Esophagus muscularis mucosa (tissue), 4 donors: ENCODE measurements at regions not wholly inside any gene's neighbourhood (a gene's known extent, or its start where the extent isn't known, plus 50 kb on each side); places are given as distances from the start of the nearest gene placed in this dataset.
A peak's percentile ranks its signal among the peaks of the same experiment; 100 is the strongest.

ENCODE experiments used
- DNase-seq: peaks from one replicate; pipeline ENCODE4 v3.0.0-alpha.2; 2017; ENCODE audit errors: extremely low spot score
- H3K27ac ChIP-seq, 4 donors: fragments of 200-600 bp; sonication (generic); replicated peaks in 1 of 4; 1 replicate in 3 of 4; 2 replicates in 1 of 4; pipeline ENCODE4 v1.5.1; 2016 to 2019; ENCODE audit warnings: mild to moderate bottlenecking in 1 of 4
- H3K27me3 ChIP-seq, 4 donors: fragments of 200-600 bp; sonication (generic); one replicate each; pipeline versions ENCODE4 v1.5.1 to v1.6.0; 2016 to 2019
- H3K36me3 ChIP-seq, 4 donors: fragments of 200-600 bp; sonication (generic); one replicate each; pipeline ENCODE4 v1.5.1; 2016 to 2019
- H3K4me1 ChIP-seq, 4 donors: fragments of 200-600 bp; sonication (generic); one replicate each; pipeline ENCODE4 v1.5.1; 2016 to 2019
- H3K4me3 ChIP-seq, 4 donors: fragments of 200-600 bp; sonication (generic); 1 replicate in 2 of 4; 2 replicates in 2 of 4; pipeline ENCODE4 v1.5.1; 2016 to 2019; ENCODE audit warnings: mild to moderate bottlenecking in 4 of 4, moderate library complexity in 1 of 4
- H3K9me3 ChIP-seq, 4 donors: fragments of 200-600 bp; sonication (generic); 1 replicate in 3 of 4; 2 replicates in 1 of 4; pipeline ENCODE4 v1.5.1; 2016 to 2019
- EP300 ChIP-seq: sonication (generic); formaldehyde crosslinking; IDR thresholded peaks from one replicate; pipeline ENCODE4 v1.6.1; 2017; ENCODE audit warnings: antibody characterized with exemption
- POLR2A ChIP-seq: fragments of 450-650 bp; IDR thresholded peaks from one replicate; pipeline ENCODE4 v1.6.1; 2017; ENCODE audit warnings: antibody characterized with exemption, moderate library complexity, mild to moderate bottlenecking, low read depth
- POLR2AphosphoS5 ChIP-seq, 2 donors: sonication (generic); formaldehyde crosslinking; IDR thresholded peaks; one replicate each; pipeline ENCODE4 v1.6.1; 2017; ENCODE audit warnings: antibody characterized with exemption in 2 of 2
- WGBS: methylation state at CpG from one replicate; pipeline ENCODE4 v1.1.5; 2018; 5-methylcytosine and 5-hydroxymethylcytosine counted together
- intact Hi-C: fragments of 100-400 bp; cut with DNase I; formaldehyde crosslinking; loops from one replicate; pipeline ENCODE4 v1.15.1; 2023
- TF ChIP-seq, protein P1 (sequence below), 3 experiments: fragments of 200-600 bp in 2 of 3; fragments of 450-650 bp in 1 of 3; sonication (generic) in 2 of 3; IDR thresholded peaks; one replicate each; pipeline ENCODE4 v1.5.1; 2017 to 2019; ENCODE audit warnings: antibody characterized with exemption in 3 of 3, mild to moderate bottlenecking in 2 of 3, moderate library complexity in 1 of 3

DNA sequence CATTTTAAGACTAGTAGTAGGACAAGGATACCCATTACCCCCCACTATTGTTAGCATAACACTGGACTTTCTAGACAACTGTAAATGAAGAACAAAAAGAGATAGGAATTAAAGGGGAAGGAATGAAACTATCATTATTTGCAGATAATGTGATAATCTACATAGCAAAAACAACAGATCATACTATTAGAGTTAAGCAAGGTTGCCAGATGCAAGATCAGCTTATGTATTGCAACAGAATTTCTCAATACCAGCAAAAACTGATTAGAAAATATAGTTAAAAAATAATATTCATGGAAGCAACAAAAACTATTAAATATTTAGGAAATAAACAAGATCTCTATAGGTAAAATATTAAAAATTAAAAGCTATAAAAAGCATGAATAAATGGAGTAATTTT, 194.4 kb upstream of the SPRED2 start:
- H3K4me3 ChIP-seq: no peak overlapping the region
- H3K27ac ChIP-seq: no peak overlapping the region
- H3K9me3 ChIP-seq: peaks cover 0 to 7% (median 0%) of the 10 kb centered on the region in 4 donors
- H3K4me1 ChIP-seq: no peaks in the 10 kb centered on the region
- TF ChIP-seq, protein P1, sequence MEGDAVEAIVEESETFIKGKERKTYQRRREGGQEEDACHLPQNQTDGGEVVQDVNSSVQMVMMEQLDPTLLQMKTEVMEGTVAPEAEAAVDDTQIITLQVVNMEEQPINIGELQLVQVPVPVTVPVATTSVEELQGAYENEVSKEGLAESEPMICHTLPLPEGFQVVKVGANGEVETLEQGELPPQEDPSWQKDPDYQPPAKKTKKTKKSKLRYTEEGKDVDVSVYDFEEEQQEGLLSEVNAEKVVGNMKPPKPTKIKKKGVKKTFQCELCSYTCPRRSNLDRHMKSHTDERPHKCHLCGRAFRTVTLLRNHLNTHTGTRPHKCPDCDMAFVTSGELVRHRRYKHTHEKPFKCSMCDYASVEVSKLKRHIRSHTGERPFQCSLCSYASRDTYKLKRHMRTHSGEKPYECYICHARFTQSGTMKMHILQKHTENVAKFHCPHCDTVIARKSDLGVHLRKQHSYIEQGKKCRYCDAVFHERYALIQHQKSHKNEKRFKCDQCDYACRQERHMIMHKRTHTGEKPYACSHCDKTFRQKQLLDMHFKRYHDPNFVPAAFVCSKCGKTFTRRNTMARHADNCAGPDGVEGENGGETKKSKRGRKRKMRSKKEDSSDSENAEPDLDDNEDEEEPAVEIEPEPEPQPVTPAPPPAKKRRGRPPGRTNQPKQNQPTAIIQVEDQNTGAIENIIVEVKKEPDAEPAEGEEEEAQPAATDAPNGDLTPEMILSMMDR (IDR thresholded peaks at IDR 0.05): no peak
- TF ChIP-seq POLR2A: no peak
- no peak for TF ChIP-seq EP300
- TF ChIP-seq POLR2AphosphoS5 (IDR thresholded peaks at IDR 0.05): no peak
- no peak for DNase-seq
- H3K36me3 ChIP-seq: no peaks in the 10 kb centered on the region
- no peaks in the 10 kb centered on the region for H3K27me3 ChIP-seq
- intact Hi-C loops: no loop called here

DNA sequence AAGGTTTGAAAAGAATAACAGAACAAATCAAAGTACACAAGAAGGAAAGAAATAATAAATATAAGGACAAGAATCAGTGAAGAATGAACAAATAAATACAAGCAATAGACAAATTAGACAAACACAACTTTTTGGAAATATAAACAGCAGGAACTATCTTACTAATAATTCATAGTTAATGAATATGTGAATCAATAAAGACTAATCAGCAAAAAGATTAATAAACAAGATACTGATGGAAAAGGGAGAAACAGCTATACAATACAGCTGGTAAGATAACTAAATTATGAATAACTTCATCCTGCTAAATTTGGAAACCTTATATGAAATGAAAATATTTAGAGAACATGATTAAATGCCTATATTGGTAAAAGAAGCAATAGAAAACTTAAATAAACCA, 193.6 kb upstream of the SPRED2 start:
- Histone ChIP-seq H3K36me3 (no peaks in the 10 kb centered on the region), H3K27ac (no peak overlapping the region), H3K4me3 (no peak overlapping the region), H3K9me3 (peaks cover 0 to 7% (median 0%) of the 10 kb centered on the region in 4 donors), H3K27me3 (no peaks in the 10 kb centered on the region), H3K4me1 (no peaks in the 10 kb centered on the region)
- no peak for TF ChIP-seq POLR2AphosphoS5 (IDR thresholded peaks at IDR 0.05)
- TF ChIP-seq, protein P1 (IDR thresholded peaks at IDR 0.05): no peak
- no peak for TF ChIP-seq POLR2A
- no peak for TF ChIP-seq EP300
- intact Hi-C loops: no loop called here
- no peak for DNase-seq

GRCh38 chr2:65622951-65623535, 190.6 kb upstream of the SPRED2 start:
- Histone ChIP-seq H3K27me3 (no peaks in the 10 kb centered on the region), H3K9me3 (peaks cover 0 to 5% (median 0%) of the 10 kb centered on the region in 4 donors), H3K4me1 (no peaks in the 10 kb centered on the region), H3K27ac (no peak overlapping the region), H3K36me3 (no peaks in the 10 kb centered on the region), H3K4me3 (no peak overlapping the region)
- 94% methylated on average over 4 of the region's 4 CpGs for WGBS
- intact Hi-C loops: no loop called here
- TF ChIP-seq POLR2A (no peak), POLR2AphosphoS5 (IDR thresholded peaks at IDR 0.05) (no peak), EP300 (no peak)
- TF ChIP-seq, protein P1 (IDR thresholded peaks at IDR 0.05): no peak
- peak; percentile 53 for DNase-seq

DNA sequence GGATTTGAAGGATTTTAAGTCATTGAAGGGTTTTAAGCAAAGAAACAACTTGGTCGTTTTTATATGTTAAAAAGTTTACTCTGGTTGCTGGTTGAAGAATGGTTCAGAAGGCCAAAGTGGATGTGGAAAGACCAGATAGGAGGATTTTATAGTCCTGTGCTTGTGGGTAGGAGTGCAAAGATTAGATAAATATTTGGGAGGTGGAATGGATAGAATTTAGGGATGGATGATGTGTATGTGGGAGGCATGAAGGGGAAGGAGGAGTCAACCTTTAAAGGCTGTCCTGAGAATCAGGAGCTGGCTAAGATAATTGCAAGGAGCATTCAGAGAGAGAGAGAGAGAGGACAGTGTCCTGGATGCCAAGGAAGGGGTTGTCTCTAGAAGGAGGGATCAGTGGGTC, 190.1 kb upstream of the SPRED2 start:
- H3K27ac ChIP-seq: no peak overlapping the region

GRCh38 chr2:65620524-65620923, 188.1 kb upstream of the SPRED2 start:
- Histone ChIP-seq H3K4me1 (no peaks in the 10 kb centered on the region), H3K36me3 (no peaks in the 10 kb centered on the region), H3K27ac (no peak overlapping the region), H3K27me3 (no peaks in the 10 kb centered on the region), H3K9me3 (no peaks in the 10 kb centered on the region), H3K4me3 (no peak overlapping the region)
- intact Hi-C loops: no loop called here
- no peak for DNase-seq
- 85% methylated on average over 1 of the region's 1 CpG for WGBS
- TF ChIP-seq EP300: no peak
- TF ChIP-seq POLR2AphosphoS5 (IDR thresholded peaks at IDR 0.05): no peak
- TF ChIP-seq, protein P1 (IDR thresholded peaks at IDR 0.05): no peak
- TF ChIP-seq POLR2A: no peak

More for the DNA sequence above, 190.1 kb upstream of the SPRED2 start:
- Histone ChIP-seq H3K36me3 (no peaks in the 10 kb centered on the region), H3K4me1 (no peaks in the 10 kb centered on the region), H3K4me3 (no peak overlapping the region), H3K9me3 (no peaks in the 10 kb centered on the region), H3K27me3 (no peaks in the 10 kb centered on the region)
- no peak for DNase-seq
- WGBS: 45% methylated on average over 1 of the region's 1 CpG
- intact Hi-C loops: no loop called here
- TF ChIP-seq EP300: no peak
